NT2/D1 (cell line): ENCODE measurements at regions not wholly inside any gene's neighbourhood (a gene's known extent, or its start where the extent isn't known, plus 50 kb on each side); places are given as distances from the start of the nearest gene placed in this dataset.

Experiments used
- DNase-seq: peaks from one replicate; pipeline ENCODE4 v3.0.0-alpha.2; 2011; ENCODE audit warnings: low read depth, low spot score
- H3K27me3 ChIP-seq: 2 replicates; pipeline ENCODE4 v1.6.0; 2011; ENCODE audit warnings: mild to moderate bottlenecking; ENCODE audit not compliant: insufficient read length, insufficient read depth
- H3K36me3 ChIP-seq: 2 replicates; pipeline ENCODE4 v1.6.1; 2011; ENCODE audit warnings: mild to moderate bottlenecking, low read length, mixed read lengths; ENCODE audit not compliant: insufficient read depth, insufficient read length
- H3K4me1 ChIP-seq: 2 replicates; pipeline ENCODE4 v1.5.1; 2011; ENCODE audit not compliant: insufficient read depth, insufficient read length
- H3K4me3 ChIP-seq: 2 replicates; pipeline ENCODE4 v1.5.1; 2011; ENCODE audit warnings: low read depth; ENCODE audit not compliant: insufficient read length
- H3K9ac ChIP-seq: 2 replicates; pipeline ENCODE4 v1.6.0; 2011; ENCODE audit warnings: low read depth; ENCODE audit not compliant: insufficient read length
- H3K9me3 ChIP-seq: 2 replicates; pipeline ENCODE4 v1.5.1; 2011; ENCODE audit warnings: mild to moderate bottlenecking, low read length; ENCODE audit not compliant: insufficient read depth
- SUZ12 ChIP-seq: IDR thresholded peaks from 2 replicates; pipeline ENCODE4 v1.6.1; 2011; ENCODE audit not compliant: insufficient read length, insufficient read depth; ENCODE audit errors: extremely low read depth
- YY1 ChIP-seq: IDR thresholded peaks from 2 replicates; pipeline ENCODE4 v1.6.1; 2011; ENCODE audit not compliant: insufficient read length, insufficient read depth
- ZNF274 ChIP-seq: IDR thresholded peaks from 2 replicates; pipeline ENCODE4 v1.6.1; 2011; ENCODE audit warnings: mild to moderate bottlenecking, low read depth, low read length

DNA sequence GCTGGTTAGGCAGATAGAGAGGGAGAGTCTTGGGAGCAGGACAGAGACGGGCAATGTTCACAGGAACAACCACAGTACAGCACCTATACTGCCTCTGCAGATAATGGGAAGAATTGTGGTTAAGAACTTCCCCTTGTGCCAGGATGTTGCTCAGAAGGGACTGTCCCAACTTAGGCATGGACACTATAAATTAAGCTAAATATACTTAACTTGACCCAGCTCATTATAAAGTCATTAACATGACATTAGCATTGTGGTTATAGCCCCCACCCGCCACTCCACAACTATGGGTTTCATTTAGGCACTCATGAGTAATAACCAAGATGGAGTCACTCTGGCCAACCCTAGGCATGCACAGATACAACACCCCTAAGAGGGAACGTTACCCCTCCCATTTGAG lies 310.9 kb upstream of the NRG3 start:
- H3K9ac ChIP-seq: no peak overlapping the region
- TF ChIP-seq SUZ12 (no peak), YY1 (no peak), ZNF274 (no peak)
- no peak overlapping the region for H3K4me3 ChIP-seq
- no peaks in the 10 kb centered on the region for H3K36me3 ChIP-seq
- no peaks in the 10 kb centered on the region for H3K4me1 ChIP-seq
- DNase-seq: no peak
- no peaks in the 10 kb centered on the region for H3K27me3 ChIP-seq
- no peaks in the 10 kb centered on the region for H3K9me3 ChIP-seq

DNA sequence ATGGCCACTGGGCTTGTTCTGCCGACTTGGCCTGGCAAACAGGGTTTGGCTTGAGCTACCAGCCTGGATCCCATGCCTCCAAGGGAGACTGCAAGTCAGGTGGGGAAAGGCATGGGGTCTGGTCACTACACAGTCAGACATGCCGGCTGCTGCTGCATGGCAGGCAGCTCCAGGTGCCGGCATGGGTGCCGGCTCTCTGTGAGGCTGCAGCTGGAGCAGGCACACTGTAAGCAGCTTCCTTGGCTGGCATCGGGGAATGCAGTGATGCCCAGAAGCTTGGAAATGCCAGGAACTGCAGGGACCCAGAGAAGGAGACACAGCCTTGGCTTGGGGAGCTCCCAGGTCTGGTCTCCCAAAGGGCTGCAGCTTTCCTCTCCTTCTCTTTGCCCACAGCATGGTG lies 305.5 kb upstream of the NRG3 start:
- no peak overlapping the region for H3K4me3 ChIP-seq
- no peaks in the 10 kb centered on the region for H3K36me3 ChIP-seq
- no peak for DNase-seq

GRCh38 chr10:81570349-81570748 lies 304.6 kb upstream of the NRG3 start:
- Histone ChIP-seq H3K27me3 (no peaks in the 10 kb centered on the region), H3K4me3 (no peak overlapping the region), H3K9me3 (no peaks in the 10 kb centered on the region), H3K36me3 (no peaks in the 10 kb centered on the region), H3K4me1 (no peaks in the 10 kb centered on the region), H3K9ac (no peak overlapping the region)
- TF ChIP-seq SUZ12: no peak
- TF ChIP-seq ZNF274: no peak
- no peak for TF ChIP-seq YY1
- no peak for DNase-seq

More for the DNA sequence above, 305.5 kb upstream of the NRG3 start:
- Histone ChIP-seq H3K9me3 (no peaks in the 10 kb centered on the region), H3K9ac (no peak overlapping the region), H3K27me3 (no peaks in the 10 kb centered on the region), H3K4me1 (no peaks in the 10 kb centered on the region)
- TF ChIP-seq YY1 (no peak), ZNF274 (no peak), SUZ12 (no peak)

DNA sequence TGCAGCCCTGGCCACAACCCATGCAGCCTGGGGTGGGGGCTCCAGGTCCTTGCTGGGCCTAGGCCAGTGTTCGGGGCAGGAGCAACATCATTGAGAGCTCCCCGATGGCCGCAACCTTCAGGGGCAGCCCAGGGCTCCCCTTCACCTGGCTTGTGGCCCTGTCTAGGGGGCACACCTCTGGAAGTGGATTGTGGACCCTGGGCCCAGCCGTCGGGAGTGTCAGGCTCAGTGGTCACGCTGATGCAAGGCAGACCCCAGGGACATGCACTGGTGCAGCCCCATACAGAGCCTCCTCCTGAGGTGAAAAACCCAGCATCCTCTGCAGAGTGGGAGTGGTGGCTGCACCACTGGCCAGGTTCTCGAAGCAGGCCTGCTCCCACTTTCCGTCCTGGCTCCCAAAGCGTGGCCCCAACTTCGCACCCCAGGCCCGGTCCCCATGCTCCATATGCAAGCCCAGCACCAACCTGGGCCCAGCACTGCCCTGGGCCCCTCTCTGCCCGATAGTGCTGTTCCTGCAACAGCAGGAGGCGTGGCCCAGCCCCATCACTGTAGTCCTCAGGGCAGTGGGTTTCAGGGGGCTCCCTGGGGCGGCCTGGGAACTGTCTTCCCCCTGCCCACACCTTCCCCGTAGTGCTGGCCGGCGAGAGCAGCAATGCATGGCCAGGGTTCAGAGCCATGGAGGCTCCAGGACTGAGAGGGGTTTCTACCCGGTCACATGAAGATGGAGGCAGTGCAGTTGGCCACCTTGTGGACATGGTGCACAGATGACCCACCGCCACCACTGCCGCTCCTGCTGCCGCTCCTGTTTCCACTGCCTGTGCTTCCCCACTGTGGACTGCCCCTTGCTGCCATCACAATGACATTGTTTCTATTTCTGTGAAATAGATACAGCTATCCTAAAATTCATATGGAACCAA lies 303.9 kb upstream of the NRG3 start:
- H3K9me3 ChIP-seq: 0 out of 2 replicates have a peak, but pooled peaks cover 6% of the 10 kb centered on the region
- TF ChIP-seq YY1: no peak
- DNase-seq: no peak
- H3K4me1 ChIP-seq: no peaks in the 10 kb centered on the region
- H3K36me3 ChIP-seq: no peaks in the 10 kb centered on the region
- no peak overlapping the region for H3K9ac ChIP-seq
- no peaks in the 10 kb centered on the region for H3K27me3 ChIP-seq
- no peak overlapping the region for H3K4me3 ChIP-seq

DNA sequence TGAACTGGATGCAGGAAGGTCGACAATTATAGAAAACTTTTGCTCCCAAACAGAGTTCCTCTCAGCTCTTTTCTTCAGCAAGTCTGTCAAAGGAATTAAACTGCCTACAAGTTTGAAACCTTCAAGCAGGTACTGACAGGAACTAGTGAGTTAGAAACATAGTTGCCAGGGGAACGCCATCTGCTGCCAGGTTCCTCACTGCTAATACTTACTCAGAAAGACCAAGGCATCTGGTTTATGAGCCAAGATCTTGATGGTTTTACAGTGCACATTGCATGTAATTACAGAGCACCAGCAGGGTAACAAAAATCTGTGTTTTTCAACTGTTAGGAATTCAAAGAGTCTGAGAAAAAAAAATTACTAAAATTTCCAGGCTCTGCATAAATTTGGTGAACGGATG lies 300.0 kb upstream of the NRG3 start:
- TF ChIP-seq ZNF274 (no peak), SUZ12 (no peak), YY1 (no peak)
- Histone ChIP-seq H3K9me3 (0 out of 2 replicates have a peak, but pooled peaks cover 6% of the 10 kb centered on the region), H3K4me3 (no peak overlapping the region), H3K4me1 (no peaks in the 10 kb centered on the region), H3K36me3 (no peaks in the 10 kb centered on the region), H3K9ac (no peak overlapping the region), H3K27me3 (no peaks in the 10 kb centered on the region)
- DNase-seq: no peak

- no peaks in the 10 kb centered on the region for H3K27me3 ChIP-seq
- H3K36me3 ChIP-seq: no peaks in the 10 kb centered on the region
- H3K9ac ChIP-seq: no peak overlapping the region
- 0 out of 2 replicates have a peak, but pooled peaks cover 6% of the 10 kb centered on the region for H3K9me3 ChIP-seq
- no peak overlapping the region for H3K4me3 ChIP-seq
- H3K4me1 ChIP-seq: no peaks in the 10 kb centered on the region
- DNase-seq: no peak
- TF ChIP-seq YY1 (no peak), ZNF274 (no peak), SUZ12 (no peak)
Observed at GRCh38 chr10:81576336-81576735, 298.7 kb upstream of the NRG3 start.

- Histone ChIP-seq H3K4me3 (no peak overlapping the region), H3K4me1 (no peaks in the 10 kb centered on the region), H3K9me3 (no peaks in the 10 kb centered on the region), H3K9ac (no peak overlapping the region), H3K27me3 (no peaks in the 10 kb centered on the region), H3K36me3 (no peaks in the 10 kb centered on the region)
- no peak for TF ChIP-seq YY1
- TF ChIP-seq ZNF274: no peak
- TF ChIP-seq SUZ12: no peak
- DNase-seq: no peak
Observed at GRCh38 chr10:81594991-81595390, 280.0 kb upstream of the NRG3 start.
